Stimulated activated CD4-positive, alpha-beta T cell treated with anti-CD3 and anti-CD28 coated beads, Interleukin-12 subunit alpha, Interleukin-12 subunit beta, amount 100 ng/mL, for 24 hours (primary cell): ENCODE measurements at regions not wholly inside any gene's neighbourhood (a gene's known extent, or its start where the extent isn't known, plus 50 kb on each side); places are given as distances from the start of the nearest gene placed in this dataset.
"Not testable (repeated sequence)": the region's sequence is repeated elsewhere in the genome, so short reads cannot be mapped to it uniquely, and the experiment has no call there.

ENCODE experiments used
- DNase-seq, 2 experiments: peaks; one replicate each; pipeline ENCODE4 v3.0.0-alpha.2; 2020; ENCODE audit warnings: low read depth in 2 of 2

- DNase-seq, result no peak
Observed at GRCh38 chr2:34316788-34317187, 717.7 kb upstream of the FAM98A start.

GRCh38 chr2:34311816-34312215 is 712.7 kb upstream of the FAM98A start:
- no peak for DNase-seq

DNA sequence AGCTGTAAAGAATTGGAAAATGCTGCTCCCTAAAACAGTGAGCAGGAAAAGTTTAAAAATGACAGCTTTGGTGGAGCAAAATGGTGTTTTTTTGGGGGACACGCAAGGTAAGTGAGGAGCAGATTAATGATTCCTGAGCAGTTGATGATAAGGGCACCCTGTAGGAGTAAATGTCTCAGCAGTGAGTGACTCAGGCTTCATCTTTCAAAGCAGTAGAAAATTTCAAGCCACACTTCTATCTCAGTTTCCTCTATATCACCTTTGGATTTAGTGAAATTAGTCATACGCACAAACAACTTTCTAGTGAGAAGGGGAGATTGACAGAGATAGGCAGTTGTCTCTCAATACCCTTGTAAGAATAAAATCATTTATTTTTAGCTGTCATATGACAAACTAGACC is 709.0 kb upstream of the FAM98A start:
- no peak for DNase-seq

GRCh38 chr2:34307636-34308035 is 708.5 kb upstream of the FAM98A start:
- no peak for DNase-seq

DNA sequence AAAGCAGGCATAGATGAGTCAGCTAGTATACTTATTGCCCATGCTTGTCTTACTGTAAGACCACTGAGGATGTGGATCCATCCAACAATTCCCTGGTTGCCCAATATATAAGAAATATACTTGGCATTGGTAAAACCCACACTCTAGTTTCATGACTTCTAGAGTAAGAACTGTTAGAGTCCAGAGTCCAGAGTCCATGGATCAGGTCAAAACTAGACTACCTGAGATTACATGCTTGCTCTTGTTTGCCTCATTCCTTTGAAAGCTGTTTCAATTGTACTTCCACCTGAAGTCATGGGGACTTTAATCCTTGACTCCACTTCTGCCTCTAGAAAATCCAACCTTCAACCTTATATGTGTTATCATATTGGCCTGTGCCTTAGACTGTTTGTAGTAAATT is 707.6 kb upstream of the FAM98A start:
- no peak for DNase-seq

- no peak for DNase-seq
Observed at GRCh38 chr2:34305587-34305986, 706.5 kb upstream of the FAM98A start.

GRCh38 chr2:34294961-34295360 is 695.9 kb upstream of the FAM98A start:
- DNase-seq, result no peak

DNA sequence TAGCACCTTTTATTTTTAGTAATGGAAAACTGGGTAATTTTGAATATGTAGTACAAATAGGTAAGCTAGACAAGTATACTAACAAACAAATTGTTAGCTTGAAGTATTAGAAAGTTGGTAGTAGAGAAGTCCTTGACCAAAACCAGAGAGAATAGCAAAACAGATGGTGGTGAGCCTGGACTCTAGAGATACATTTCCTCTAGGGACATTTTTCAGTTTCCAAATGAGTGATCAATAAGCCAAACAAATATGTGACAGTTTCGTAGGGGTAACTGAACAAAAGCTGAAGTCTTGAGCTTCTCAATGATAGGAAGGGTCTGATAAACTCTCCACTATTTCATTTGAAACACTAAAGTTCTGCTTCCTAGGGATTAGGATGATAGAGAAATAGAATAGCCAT is 692.0 kb upstream of the FAM98A start:
- DNase-seq, result no peak

DNA sequence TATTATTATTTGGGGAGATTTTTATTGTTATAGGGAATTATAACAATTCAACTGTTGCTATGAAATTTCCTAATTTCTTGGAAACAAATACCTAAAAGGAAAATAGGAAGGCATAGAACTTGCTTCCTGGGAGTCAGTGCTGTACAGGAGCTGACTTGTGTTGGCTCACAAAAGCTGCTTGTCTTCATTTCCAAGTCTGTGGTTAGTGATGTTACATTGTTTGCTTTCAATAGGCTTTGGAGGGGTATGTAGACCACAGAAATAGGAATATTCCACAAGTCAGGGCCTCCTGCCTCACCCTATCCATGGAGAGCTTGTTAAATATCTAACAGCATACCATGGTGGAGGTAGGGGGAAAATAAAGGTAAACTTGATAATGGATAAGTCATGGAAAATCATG is 688.9 kb upstream of the FAM98A start:
- no peak for DNase-seq

- no peak for DNase-seq
Observed at GRCh38 chr2:34280606-34281005, 681.5 kb upstream of the FAM98A start.

DNA sequence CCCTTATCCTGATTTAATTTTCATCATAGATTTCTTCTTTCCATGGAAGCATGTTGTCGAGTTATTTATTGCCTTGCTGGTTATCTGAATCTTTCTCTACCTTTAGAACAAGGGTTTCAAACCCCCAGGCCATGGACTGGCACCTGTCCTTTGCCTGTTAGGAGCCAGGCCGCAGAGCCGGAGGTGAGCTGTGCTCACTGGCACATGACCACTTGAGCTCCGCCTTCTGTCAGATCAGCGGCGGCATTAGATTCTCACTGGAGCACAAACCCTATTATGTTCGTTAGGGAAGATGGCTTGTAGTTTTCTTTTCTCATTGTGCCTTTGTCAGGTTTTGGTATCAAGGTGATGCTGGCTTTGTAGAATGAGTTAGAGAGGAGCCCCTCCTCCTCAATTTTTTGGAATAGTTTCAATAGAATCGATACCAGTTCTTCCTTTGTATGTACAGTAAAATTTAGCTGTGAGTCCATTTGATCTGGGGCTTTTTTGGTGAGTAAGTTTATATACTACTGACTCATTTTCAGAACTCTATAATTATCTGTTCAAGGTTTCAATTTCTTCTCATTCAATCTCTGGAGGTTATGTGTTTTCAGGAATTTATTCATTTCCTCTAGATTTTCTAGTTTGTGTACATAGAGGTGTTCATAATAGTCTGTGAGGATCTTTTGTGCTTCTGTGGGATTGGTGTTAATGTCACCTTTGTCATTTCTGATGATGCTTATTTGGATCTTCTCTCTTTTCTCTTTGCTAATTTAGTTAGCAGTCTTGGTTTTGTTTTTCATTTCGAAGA is 668.0 kb upstream of the FAM98A start:
- DNase-seq, result no peak

- DNase-seq, result no peak
Observed at GRCh38 chr2:34261701-34262100, 662.6 kb upstream of the FAM98A start.

DNA sequence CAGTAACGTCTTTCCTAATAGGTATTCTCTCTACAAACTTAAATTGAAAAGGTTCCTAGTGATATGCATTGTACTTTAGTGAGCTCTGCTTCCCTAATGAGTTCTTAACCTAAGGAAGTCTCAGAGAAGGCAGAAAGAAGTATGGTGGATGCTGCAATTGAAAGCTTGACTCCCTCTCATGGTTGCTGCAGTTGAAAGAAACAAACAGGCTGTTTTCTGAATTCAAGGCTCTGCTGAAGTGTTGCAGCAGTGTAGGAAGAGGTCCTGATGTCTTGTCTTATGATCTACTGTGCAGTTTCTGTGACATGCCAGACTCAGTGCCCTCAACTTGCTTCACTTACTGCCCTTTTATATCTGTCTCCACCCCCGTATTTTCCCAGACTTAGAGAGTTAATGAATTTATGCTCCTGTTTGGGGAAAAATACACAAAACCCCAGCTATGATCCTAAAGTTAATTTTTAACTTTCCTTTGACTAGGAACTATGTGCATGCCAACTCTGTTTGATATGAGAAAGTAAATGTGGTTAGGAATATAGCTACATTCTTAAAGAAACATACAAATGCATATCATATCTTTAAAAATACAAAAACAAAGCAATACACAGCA is 655.3 kb upstream of the FAM98A start:
- DNase-seq, result no peak

DNA sequence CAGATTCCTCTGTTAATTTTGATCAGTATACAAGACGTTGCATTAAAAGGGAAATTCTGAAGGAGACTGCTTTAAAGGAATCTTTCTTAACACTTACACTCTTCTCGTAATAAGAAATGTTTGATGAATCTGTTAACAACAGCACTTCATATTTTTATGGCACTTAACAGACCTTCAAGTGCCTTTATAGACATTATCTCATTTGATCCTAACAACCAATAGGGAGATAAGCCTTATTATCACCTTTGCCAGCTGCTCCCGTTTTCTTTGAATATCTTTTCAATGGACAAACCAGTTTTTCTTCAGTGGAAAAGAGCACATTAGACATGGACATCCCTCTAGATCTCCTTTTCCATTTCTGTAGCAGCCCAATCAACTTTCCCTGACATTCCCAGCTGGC is 653.0 kb upstream of the FAM98A start:
- DNase-seq, result no peak

DNA sequence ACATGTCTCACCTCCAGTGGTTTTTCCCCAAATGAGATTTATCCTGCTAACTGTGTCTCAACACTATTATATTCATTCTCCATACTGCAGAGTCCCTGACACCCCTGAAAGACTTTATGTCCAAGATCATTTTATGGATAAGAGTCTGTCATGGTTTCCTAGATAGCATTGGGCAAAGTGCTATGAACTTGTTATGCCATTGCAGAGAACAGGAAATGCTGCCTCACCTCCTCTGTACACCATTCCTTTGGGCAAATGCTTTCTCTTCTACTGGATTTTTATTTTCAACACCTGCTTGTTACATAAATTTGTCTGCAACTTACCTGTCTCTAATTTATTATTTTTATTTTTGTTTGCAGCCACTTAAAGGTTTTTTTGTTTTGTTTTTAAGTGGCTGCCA is 652.5 kb upstream of the FAM98A start:
- no peak for DNase-seq

DNA sequence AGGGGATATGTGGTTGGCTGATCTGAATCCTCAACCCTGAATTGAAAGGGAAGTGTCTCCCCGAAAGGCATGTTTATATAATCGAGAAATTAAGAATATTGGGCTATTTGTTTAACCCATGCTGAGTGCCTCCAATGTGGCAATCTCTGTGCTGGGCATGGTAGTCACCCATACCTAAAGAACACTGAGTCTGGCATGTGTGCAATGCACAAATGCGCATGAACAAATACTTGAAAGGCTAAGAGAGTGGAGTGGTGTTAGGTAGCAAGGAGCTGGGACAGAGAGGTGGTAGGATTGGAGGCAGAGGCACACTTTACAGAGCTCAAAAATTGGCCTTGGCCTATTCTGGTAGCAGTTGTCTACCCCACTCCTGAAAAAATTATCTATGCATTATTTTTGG is 645.1 kb upstream of the FAM98A start:
- DNase-seq, result no peak

DNA sequence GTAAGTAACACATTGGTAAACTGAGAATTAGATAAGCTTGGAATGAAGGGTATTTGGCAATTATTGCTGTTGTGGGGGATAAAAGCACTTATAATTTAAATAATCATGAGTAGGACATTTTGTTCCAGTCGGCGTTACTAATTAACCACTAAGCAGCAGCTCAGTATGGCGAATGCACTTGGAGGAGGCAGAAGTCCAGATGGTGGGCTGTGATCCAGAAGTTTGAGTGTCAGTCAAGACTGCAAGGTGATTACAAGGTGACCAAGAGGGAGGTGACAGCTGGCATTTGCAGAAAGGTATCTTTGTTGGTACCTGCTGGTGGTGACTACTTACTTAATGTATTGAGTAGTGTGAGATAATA is 643.6 kb upstream of the FAM98A start:
- DNase-seq, result no peak

DNA sequence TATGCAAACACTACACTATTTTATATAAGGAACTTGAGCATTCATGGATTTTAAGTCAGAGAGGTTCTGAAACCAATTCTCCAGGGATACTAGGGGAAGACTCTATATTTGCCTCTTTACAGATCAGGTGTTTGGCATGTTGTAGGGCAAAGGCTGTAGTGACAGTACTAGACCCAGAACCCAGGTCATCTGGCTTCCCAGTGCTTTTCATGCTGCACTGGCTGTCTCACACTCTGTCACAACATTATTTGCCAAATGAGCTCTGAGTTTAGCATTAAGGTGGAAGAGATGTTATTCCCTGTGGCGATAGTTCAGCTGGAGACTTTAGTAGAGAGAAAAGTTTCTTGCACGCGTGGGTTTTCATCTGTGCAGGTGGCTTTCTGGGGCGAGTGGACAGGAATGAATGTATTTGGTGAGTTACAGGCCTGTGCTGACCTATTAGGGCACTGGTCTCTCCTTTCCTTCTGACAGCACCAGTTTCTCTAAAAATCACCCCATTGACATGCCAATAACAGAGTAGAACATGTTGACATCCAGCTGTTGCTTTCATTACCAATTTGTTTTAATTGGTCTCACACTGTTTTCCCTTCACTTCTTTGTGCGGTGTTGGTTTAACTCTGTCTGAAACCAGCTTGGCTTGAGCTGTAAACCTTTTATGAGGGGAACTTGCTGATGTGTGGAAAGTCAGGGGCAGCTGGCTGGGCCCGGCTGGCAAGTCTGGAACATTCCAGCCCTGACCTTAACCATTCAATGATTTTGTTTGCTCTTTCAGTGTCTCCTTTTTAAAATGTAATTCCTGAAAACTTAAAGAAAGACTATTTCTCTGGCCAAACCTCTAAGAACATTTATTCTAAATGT is 643.0 kb upstream of the FAM98A start:
- no peak for DNase-seq

DNA sequence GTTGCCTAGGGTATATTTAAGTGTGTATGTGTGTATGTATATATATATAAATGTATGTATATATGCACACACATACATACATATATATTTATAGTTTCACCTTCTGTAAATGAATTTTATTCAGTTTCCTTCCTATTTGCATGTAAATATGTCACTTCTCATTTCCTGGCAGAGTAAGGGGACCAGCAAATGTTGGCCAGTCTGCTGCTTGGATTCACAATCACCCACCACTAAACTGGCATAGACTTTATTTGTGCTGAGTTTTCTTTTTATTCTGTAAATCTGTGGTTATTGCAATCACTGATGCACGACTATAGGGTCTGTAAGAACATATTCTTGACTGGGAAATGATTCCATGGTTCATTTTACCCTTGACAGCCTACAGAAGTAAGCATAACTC is 640.4 kb upstream of the FAM98A start:
- DNase-seq, result no peak

- no peak for DNase-seq
Observed at GRCh38 chr2:34234823-34235222, 635.7 kb upstream of the FAM98A start.

DNA sequence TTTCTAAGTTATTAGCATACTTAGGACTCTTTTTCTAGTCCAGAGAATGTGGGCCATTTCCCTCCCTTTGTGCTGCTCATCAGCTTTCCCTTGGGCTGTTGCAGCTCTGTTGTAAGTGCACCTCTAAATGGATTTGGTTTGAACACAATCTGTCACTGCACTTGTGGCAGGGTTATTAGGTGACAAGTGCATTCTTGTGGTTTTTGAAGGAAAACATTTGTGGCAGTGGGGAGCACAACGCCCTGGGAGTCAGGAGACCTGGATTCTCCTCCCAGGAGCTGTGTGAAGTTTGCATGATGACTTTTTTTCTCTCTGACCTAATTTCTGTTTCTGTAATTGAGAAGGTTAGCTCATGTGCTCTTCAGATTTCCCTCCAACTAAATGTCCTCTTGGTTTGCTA is 630.9 kb upstream of the FAM98A start:
- DNase-seq, result no peak

DNA sequence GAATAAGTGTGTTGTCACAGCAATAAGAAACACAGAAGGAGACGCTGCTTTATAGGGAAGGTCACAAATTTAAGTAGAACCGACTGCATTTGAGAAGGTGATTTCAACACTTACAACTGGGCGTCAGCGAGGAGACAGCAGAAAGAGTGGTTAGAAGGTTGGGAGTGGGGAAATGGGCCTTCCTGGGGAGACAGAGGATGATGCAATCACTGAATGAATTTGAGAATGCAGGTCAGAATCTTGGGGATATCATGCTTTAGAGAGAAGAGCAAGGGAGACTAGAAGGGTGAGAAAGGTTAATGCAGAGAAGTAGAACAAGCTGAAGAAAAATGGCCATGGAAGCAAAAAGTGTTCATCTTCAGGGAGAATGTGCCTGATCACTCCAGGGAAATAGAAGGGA is 616.1 kb upstream of the FAM98A start:
- no peak for DNase-seq

GRCh38 chr2:34210382-34210781 is 611.3 kb upstream of the FAM98A start:
- DNase-seq, result not testable (repeated sequence)
